Gastrocnemius medialis (tissue), 4 donors: ENCODE measurements at regions not wholly inside any gene's neighbourhood (a gene's known extent, or its start where the extent isn't known, plus 50 kb on each side); places are given as distances from the start of the nearest gene placed in this dataset.

Experiments
- POLR2A ChIP-seq, 2 donors: fragments of 450-650 bp; IDR thresholded peaks; one replicate each; pipeline ENCODE4 v1.6.1; 2017; ENCODE audit warnings: antibody characterized with exemption in 2 of 2, mild to moderate bottlenecking in 2 of 2, moderate library complexity in 2 of 2
- TF ChIP-seq, protein P1 (sequence below), 5 experiments: fragments of 450-650 bp in 3 of 5; fragments of 200-600 bp in 2 of 5; sonication (generic) in 2 of 5; IDR thresholded peaks in 4 of 5; conservative IDR thresholded peaks in 1 of 5; 1 replicate in 4 of 5; 2 replicates in 1 of 5; pipeline ENCODE4 v1.5.1; 2016 to 2019; ENCODE audit warnings: antibody characterized with exemption in 5 of 5, mild to moderate bottlenecking in 3 of 5, moderate library complexity in 3 of 5

DNA sequence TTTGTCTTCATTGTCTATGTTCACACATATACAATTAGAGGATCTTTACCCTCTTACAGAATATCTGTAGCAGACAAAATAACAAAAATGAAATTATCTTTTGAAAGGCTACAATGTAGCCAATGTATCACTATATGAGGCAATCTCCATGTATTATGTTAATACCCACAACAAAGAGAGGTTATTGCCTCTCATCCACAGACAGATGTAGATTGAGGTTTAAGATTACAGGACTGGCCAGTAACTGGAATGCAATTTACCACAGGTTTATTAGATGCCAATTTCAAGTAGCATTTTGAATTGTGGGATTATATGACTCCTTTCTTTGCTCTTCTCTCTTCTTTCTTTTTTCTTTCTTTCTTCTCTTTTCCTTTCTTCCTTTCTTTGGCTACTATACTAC is 242.6 kb downstream of the ANKRD50 start:
- TF ChIP-seq POLR2A (IDR thresholded peaks at IDR 0.05): no peak
- TF ChIP-seq, protein P1, sequence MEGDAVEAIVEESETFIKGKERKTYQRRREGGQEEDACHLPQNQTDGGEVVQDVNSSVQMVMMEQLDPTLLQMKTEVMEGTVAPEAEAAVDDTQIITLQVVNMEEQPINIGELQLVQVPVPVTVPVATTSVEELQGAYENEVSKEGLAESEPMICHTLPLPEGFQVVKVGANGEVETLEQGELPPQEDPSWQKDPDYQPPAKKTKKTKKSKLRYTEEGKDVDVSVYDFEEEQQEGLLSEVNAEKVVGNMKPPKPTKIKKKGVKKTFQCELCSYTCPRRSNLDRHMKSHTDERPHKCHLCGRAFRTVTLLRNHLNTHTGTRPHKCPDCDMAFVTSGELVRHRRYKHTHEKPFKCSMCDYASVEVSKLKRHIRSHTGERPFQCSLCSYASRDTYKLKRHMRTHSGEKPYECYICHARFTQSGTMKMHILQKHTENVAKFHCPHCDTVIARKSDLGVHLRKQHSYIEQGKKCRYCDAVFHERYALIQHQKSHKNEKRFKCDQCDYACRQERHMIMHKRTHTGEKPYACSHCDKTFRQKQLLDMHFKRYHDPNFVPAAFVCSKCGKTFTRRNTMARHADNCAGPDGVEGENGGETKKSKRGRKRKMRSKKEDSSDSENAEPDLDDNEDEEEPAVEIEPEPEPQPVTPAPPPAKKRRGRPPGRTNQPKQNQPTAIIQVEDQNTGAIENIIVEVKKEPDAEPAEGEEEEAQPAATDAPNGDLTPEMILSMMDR (IDR thresholded peaks at IDR 0.05 in 4 of 5, conservative IDR thresholded peaks at IDR 0.05 in 1 of 5): no peak
